ENCODE measurements at regions not wholly inside any gene's neighbourhood (a gene's known extent, or its start where the extent isn't known, plus 50 kb on each side); places are given as distances from the start of the nearest gene placed in this dataset.

DNA sequence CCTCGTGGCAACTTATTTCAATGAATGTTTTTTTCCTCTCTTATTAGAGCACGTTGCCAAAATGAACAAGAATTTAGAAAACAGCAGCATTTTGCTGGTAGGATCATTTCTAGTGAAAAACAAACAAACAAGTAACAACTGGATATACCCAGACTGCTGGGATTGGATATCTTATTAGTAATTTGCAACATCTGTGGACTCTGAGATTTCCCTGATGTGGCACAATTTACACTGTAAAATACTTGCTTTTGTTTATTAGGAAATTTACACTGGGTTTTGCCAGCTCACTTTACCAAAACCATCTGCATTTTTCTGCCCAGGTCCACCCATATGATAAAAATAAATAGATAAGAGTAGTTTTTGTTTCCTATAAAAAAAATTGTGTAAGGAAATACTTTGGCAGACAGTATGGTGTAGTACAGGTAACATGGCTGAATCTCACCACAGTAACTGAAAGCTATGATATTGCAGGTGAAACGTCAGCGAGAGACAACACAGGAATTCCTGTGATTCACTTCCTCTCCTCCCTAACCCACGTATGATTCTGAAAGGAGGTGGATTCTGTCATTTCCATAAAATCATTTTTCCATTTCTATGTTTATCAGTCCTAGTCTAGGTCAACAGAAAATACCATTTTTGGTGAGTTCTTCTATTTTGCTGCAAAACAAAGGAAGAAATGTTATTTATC is 176.2 kb upstream of the NOVA1 start:
- no peak for DNase-seq

DNA sequence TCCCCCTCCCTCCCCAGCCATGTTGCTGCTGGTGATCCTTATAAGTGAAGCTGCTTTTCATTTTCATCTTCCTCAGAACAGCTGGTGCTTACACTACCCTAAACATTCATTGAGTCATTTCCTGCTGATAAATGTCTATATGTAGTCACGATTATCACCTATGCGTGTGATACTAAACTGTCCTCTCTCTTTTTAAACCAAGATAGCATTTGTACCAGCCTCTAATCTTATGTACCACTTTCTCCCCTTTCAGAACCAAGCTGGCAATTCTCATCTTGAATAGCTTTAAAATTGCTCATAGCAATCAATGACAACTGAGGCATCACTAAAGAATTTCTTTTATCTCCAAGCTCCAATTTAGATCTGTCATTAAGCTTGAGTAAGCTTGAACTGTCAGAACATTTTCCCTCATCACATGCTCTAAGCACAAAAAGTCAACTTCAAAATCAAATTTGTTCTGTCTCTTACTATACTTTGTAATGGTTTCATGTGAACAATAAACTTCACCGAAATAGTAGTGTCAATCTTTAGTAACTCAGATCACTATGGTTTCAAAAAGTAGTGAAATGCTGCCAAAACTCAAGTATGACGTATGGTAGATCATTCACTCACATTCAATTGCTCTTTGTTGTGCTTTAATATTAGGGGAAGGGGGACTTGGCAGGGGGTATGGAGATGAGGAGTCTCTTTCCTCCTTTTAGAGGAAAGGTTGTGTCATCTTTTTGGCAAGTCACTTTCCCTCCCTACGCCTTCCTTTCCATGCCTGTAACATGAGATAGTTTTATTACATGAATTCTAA is 178.1 kb upstream of the NOVA1 start:
- no peak for DNase-seq

DNA sequence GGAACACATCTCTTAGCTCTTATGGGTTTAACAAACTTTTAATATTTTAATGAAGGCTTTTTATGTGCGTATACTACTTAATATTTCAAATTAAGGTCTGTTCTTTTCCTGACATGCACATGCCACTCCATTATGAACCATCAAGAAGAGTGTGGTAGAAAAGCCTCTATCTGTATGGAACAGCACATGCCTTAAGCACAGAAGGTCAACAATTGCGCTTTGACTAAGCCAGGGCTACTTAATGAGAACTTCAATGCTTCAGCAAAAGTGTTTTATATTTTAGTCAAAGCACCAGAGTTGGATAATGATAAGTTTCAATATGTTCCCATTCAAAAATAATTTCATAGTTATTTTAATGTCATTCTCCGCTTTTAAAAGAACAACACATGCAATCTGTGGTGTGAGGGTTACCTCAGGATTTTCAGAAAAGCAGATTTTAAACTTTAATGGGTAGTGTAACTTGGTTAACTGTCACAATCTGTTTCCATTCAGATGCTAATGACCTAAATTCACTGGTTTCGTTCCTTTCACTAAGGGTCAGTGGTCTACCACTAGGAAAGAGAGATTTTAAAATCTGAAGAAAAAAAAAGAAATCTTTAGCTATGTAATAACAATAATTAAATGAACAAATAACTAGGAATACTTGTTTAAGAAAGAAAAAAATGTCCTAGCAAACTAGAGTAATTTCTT is 193.4 kb upstream of the NOVA1 start:
- DNase-seq = no peak

- DNase-seq = no peak
Measured at GRCh38 chr14:26794731-26795130, 196.9 kb upstream of the NOVA1 start.

DNA sequence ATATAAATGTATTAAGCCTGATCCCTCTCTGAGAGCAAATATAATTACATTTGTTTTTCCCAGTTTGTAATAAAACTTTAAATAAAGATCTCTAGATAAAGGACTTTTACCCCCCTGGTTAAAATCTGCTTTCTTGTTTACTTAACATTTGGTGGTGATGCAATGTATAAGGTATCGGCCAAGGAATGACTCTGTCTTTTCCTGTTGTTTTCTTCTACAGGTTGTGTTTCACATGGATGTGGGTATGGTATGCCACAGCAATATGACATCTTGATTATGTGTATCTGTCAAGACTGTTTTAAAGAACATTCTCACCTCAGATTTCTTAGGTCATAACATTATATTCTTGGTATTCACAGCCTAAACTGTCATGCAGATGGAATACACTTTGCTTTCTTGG is 210.6 kb upstream of the NOVA1 start:
- no peak for DNase-seq

DNA sequence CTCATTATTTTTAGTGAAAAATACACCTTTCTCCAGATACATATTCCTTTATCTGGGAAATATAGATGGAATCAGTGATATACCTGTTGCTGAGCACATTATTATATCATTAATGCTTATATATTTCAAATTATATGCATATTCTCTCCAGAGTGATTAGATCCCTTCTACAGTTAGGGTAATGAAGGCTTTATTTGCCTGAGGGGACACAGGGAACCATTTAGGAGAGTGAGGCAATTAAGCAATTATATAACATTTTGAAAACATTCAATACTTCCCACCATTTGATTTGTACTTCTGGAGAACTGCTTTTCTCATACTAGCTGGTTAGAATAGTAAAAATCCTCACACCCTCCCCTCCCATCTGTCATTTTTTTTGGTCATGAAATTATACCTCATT is 212.8 kb upstream of the NOVA1 start:
- no peak for DNase-seq

GRCh38 chr14:26811756-26812305 is 214.0 kb upstream of the NOVA1 start:
- DNase-seq = no peak

GRCh38 chr14:26820138-26820537 is 222.3 kb upstream of the NOVA1 start:
- no peak for DNase-seq

DNA sequence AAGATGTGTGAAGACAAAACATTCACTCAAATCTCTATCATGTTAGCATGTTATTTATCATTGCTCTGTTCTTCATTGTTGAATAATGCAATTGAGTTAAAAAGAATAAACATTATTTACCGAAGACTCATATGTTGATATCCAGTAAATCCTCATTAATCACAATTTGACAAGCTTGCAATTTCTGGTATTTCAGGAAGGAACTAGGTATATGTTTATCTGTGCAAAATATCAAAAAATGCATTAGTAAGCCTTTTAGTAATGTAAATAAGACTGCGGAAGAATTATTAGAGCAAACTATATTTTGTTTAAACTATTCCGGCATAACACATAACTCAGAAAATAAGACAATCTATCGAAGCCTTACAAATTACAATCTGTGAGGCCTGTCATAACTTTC is 222.7 kb upstream of the NOVA1 start:
- no peak for DNase-seq

DNA sequence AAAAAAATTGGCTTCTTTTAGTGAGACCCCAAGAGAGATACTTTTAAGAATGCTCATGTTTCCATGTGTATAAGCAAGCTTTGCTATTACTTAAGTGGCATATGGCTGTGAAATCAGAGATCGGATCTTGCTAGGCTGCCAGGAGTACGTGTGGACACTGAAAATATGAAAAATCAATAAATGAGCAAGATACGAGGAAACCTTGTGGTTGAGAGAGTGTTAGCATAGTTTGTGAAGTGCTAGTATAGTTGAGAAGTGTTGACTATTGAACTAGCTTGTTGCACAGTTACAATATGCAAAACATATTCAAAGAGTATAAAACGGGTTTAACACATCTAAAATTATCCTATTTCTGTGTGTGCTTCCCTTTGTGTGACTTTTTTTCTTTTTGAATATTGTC is 230.9 kb upstream of the NOVA1 start:
- DNase-seq = no peak

DNA sequence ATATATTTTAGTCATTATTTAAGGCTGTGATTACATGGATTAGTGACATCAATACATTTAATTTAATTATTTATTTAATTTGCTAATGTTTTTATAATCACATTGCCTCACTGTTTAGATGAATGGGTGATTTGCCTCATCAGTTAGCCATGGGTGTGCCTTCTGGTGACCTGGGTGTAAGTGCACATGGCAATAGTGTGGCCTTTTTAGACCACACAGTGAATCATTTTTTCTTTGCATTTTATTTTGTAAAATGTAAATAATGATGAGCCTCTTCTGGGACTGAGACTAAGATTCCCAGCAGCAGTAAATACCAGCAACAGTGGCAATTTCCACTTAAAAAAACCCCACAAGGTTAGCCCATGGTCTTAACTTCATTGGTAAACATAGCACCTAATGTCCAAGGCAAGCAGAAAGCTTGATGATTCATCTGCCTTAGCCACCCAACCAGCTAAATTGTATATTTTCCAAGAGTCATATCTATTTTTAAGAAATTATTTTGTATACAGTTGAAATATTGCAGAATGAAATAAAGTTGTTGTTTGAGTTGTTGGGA is 235.9 kb upstream of the NOVA1 start:
- no peak for DNase-seq

DNA sequence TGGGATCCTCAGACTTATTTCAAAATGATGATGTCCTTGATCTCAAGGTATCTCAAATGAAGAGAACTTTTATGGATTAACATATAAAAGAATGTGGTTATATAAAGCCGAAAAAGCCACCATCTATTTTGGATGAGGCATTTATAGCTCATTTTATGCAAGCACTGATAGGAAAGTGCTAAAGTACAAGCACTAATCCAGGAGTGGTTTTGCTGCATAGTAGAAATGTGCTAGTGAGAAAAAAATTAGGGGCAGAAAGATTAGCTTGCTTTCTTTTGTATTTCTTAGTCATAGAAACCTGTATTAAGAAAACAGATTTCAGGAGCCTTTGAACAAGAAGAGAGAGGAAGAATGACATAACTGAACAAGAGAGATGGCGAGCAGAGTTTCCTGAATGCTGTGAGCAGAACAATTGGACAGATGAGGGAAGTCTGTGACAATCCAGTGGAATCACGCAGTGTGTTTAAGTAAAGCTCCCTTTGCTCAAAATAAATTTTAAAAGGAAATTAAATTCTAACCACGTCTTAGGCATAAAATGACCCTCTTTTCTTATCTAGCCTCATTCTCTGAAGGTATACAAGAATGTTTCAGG is 238.2 kb upstream of the NOVA1 start:
- DNase-seq = no peak

- no peak for DNase-seq
Measured at GRCh38 chr14:26839481-26839880, 241.6 kb upstream of the NOVA1 start.

- DNase-seq = no peak
Measured at GRCh38 chr14:26841326-26841725, 243.5 kb upstream of the NOVA1 start.

DNA sequence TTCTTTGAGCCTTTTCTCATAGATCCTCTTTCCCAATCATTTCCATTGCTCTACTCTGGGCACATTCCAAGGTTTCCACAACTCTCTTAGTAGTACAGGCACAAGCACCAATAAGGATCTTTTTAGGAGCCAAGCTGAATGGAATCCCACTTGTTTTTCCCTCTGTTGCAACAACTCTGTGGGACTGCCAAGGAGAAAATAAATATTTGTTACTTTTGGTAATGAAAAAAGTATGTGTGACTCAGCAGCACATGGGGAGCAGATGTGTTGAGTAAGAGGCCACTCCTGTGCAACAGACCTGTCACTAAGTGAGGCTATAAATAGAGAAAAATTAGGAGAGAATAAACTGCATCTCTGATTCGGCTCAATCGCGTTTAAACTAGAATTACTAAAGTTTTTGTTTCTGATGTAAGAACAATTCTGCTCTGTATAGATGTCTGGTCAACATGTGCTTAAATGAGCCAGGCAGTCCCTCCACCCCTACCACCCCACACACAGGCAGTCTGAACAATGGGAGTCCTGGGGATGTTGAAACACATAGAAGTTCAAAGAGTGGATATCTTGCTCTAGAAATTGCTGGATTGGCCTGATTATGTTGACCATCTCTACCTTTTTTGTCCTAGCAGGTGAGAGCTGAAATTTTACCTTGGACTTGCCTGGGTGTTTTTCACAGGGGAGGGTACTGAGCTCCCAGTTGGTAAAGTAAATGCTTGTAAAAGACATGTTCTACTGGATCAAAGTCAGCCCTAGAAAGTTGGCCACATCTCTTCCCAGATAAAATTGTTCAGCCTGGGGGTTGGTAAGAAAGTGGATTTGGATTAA is 244.3 kb upstream of the NOVA1 start:
- no peak for DNase-seq

- no peak for DNase-seq
Measured at GRCh38 chr14:26845151-26845818, 247.5 kb upstream of the NOVA1 start.

DNA sequence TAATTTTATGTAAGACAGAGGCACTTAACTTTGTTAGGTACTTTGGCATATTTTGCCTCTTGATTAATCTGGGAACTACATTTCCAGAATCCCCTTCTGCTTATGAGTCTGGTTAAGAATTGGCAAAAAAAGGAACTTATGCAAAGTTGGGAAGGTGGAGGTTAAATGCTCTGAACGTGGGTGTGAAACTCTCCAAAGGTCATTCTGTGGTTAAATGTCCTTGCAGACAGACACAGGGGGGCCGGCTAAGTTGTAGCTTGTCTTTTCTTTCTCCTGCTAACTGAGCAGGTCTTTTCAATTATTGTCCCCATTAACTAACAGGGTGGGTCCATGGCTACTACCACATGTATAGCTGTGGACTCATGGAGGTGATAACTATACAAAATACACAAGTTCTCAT is 248.6 kb upstream of the NOVA1 start:
- DNase-seq = no peak

DNA sequence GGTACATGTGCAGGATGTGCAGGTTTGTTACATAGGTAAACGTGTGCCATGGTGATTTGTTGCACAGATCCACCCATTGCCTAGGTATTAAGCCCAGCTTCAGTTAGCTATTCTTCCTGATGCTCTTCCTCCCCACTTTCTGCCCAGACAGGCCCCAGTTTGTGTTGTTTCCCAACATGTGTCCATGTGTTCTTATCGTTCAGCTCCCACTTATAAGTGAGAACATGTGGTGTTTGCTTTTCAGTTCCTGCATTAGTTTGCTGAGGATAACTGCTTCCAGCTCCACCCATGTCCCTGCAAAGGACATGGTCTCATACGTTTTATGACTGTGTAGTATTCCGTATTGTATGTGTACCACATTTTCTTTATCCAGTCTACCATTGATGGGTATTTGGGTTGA is 251.7 kb upstream of the NOVA1 start:
- no peak for DNase-seq

DNA sequence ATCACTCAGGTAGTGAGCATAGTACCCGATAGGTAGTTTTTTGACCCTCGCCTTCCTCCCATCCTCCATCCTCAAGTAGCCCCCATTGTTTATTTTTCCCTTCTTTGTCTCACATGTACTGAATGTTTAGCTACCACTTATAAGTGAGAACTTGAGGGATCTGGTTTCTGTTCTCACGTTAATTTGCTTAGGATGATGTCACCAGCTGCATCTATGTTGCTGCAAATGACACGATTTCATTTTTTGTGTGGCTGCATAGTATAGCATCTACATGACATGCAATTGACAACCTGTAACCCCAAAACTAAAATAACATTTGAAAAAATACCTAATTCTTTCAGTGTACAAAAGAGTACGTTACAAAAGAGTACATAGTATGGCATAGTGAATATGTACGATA is 254.0 kb upstream of the NOVA1 start:
- DNase-seq = no peak

DNA sequence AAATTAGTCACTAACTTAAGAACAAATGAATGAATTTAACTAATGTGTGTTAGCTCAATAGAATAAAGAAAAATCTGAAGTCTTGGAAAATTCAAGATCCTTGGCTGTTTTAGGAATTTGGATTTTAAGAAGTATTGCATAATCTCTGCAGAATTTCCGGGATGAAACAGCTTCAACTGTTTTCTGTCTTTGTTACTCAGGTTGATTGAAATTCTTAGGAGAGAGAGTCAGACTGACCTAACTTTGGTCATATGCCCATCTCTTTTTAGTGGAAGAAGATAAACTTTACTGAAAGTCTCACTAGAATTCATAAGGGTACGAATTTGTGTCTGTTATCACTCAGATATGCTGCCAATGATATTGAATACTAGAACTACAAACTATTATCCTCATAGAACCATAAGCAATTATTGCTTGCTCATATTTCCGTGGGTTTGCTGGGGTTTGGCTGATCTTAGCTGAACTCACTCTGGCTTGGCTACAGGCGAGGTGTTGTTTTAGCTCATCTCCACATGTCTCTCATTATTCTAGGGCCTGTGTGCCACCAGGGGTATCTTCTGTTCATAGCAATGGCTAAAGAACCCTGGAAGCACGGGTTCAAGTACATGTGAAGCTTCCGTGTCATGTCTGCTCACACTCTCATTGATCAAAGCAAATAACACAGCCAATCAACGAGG is 257.4 kb upstream of the NOVA1 start:
- no peak for DNase-seq

Measured in CD4-positive, alpha-beta T cell treated with Interferon alpha-2 for 1 hour (primary cell).